ENCODE measurements at regions not wholly inside any gene's neighbourhood (a gene's known extent, or its start where the extent isn't known, plus 50 kb on each side); places are given as distances from the start of the nearest gene placed in this dataset.

GRCh38 chr2:142598846-142599245, 278.6 kb upstream of the KYNU start:
- peaks cover 57% of the 10 kb centered on the region for H3K4me1 Mint-ChIP-seq (ENCODE audit: unreplicated experiment)

GRCh38 chr2:142596334-142597088, 281.0 kb upstream of the KYNU start:
- H3K27ac Mint-ChIP-seq (ENCODE audit: unreplicated experiment) = peak overlapping the region; percentile 76
- H3K9me3 Mint-ChIP-seq (ENCODE audit: unreplicated experiment) = peaks cover 4% of the 10 kb centered on the region
- peaks cover 74% of the 10 kb centered on the region for H3K4me1 Mint-ChIP-seq (ENCODE audit: unreplicated experiment)
- no peaks in the 10 kb centered on the region for H3K36me3 Mint-ChIP-seq (ENCODE audit: unreplicated experiment)
- TF ChIP-seq CTCF (IDR thresholded peaks at IDR 0.05) = no peak
- DNase-seq (ENCODE audit: extremely low spot score, unreplicated experiment) = no peak
- no peaks in the 10 kb centered on the region for H3K27me3 Mint-ChIP-seq (ENCODE audit: unreplicated experiment)
- H3K4me3 Mint-ChIP-seq (ENCODE audit: unreplicated experiment) = no peak overlapping the region

More at GRCh38 chr2:142598846-142599245, 278.6 kb upstream of the KYNU start:
- no peaks in the 10 kb centered on the region for H3K36me3 Mint-ChIP-seq (ENCODE audit: unreplicated experiment)
- H3K27ac Mint-ChIP-seq (ENCODE audit: unreplicated experiment) = no peak overlapping the region
- no peak overlapping the region for H3K4me3 Mint-ChIP-seq (ENCODE audit: unreplicated experiment)
- TF ChIP-seq CTCF (IDR thresholded peaks at IDR 0.05) = no peak
- H3K9me3 Mint-ChIP-seq (ENCODE audit: unreplicated experiment) = peaks cover 3% of the 10 kb centered on the region
- no peak for DNase-seq (ENCODE audit: extremely low spot score, unreplicated experiment)
- H3K27me3 Mint-ChIP-seq (ENCODE audit: unreplicated experiment) = no peaks in the 10 kb centered on the region

GRCh38 chr2:142594935-142595334, 282.5 kb upstream of the KYNU start:
- Mint-ChIP-seq H3K9me3 (ENCODE audit: unreplicated experiment) (peaks cover 4% of the 10 kb centered on the region), H3K4me3 (ENCODE audit: unreplicated experiment) (no peak overlapping the region), H3K27me3 (ENCODE audit: unreplicated experiment) (no peaks in the 10 kb centered on the region), H3K4me1 (ENCODE audit: unreplicated experiment) (peaks cover 67% of the 10 kb centered on the region), H3K36me3 (ENCODE audit: unreplicated experiment) (no peaks in the 10 kb centered on the region), H3K27ac (ENCODE audit: unreplicated experiment) (no peak overlapping the region)
- no peak for TF ChIP-seq CTCF (IDR thresholded peaks at IDR 0.05)
- DNase-seq (ENCODE audit: extremely low spot score, unreplicated experiment) = no peak

- H3K36me3 Mint-ChIP-seq (ENCODE audit: unreplicated experiment) = no peaks in the 10 kb centered on the region
- TF ChIP-seq CTCF (IDR thresholded peaks at IDR 0.05) = no peak
- H3K4me1 Mint-ChIP-seq (ENCODE audit: unreplicated experiment) = peaks cover 65% of the 10 kb centered on the region
- H3K4me3 Mint-ChIP-seq (ENCODE audit: unreplicated experiment) = no peak overlapping the region
- no peak for DNase-seq (ENCODE audit: extremely low spot score, unreplicated experiment)
- H3K27me3 Mint-ChIP-seq (ENCODE audit: unreplicated experiment) = no peaks in the 10 kb centered on the region
- peaks cover 4% of the 10 kb centered on the region for H3K9me3 Mint-ChIP-seq (ENCODE audit: unreplicated experiment)
- H3K27ac Mint-ChIP-seq (ENCODE audit: unreplicated experiment) = peak overlapping the region; percentile 72
Measured at GRCh38 chr2:142592171-142592570, 285.3 kb upstream of the KYNU start.

GRCh38 chr2:142591420-142591819, 286.0 kb upstream of the KYNU start:
- H3K27me3 Mint-ChIP-seq (ENCODE audit: unreplicated experiment) = no peaks in the 10 kb centered on the region
- H3K27ac Mint-ChIP-seq (ENCODE audit: unreplicated experiment) = peak overlapping the region; percentile 72
- peaks cover 65% of the 10 kb centered on the region for H3K4me1 Mint-ChIP-seq (ENCODE audit: unreplicated experiment)
- H3K4me3 Mint-ChIP-seq (ENCODE audit: unreplicated experiment) = no peak overlapping the region
- TF ChIP-seq CTCF (IDR thresholded peaks at IDR 0.05) = no peak
- no peak for DNase-seq (ENCODE audit: extremely low spot score, unreplicated experiment)
- H3K36me3 Mint-ChIP-seq (ENCODE audit: unreplicated experiment) = no peaks in the 10 kb centered on the region
- peaks cover 4% of the 10 kb centered on the region for H3K9me3 Mint-ChIP-seq (ENCODE audit: unreplicated experiment)
